GM13976 (cell line): ENCODE measurements at regions not wholly inside any gene's neighbourhood (a gene's known extent, or its start where the extent isn't known, plus 50 kb on each side); places are given as distances from the start of the nearest gene placed in this dataset.
"Not testable (repeated sequence)": the region's sequence is repeated elsewhere in the genome, so short reads cannot be mapped to it uniquely, and the experiment has no call there.

Source experiments
- DNase-seq: peaks from one replicate; pipeline ENCODE4 v3.0.0; 2012; ENCODE audit warnings: low spot score
- in situ Hi-C: fragments of 300-500 bp; cut with MboI; formaldehyde crosslinking; loops from one replicate; pipeline ENCODE4 v1.12.0; 2022; ENCODE audit warnings: low sequenced_read_pairs, mixed read lengths, inconsistent platforms; ENCODE audit not compliant: unreplicated experiment
- TF ChIP-seq, protein P1 (sequence below): IDR thresholded peaks from 2 replicates; pipeline ENCODE4 v1.5.1; 2012; ENCODE audit warnings: borderline replicate concordance, mild to moderate bottlenecking; ENCODE audit not compliant: insufficient read depth; ENCODE audit errors: extremely low read depth, missing control alignments, control extremely low read depth

DNA sequence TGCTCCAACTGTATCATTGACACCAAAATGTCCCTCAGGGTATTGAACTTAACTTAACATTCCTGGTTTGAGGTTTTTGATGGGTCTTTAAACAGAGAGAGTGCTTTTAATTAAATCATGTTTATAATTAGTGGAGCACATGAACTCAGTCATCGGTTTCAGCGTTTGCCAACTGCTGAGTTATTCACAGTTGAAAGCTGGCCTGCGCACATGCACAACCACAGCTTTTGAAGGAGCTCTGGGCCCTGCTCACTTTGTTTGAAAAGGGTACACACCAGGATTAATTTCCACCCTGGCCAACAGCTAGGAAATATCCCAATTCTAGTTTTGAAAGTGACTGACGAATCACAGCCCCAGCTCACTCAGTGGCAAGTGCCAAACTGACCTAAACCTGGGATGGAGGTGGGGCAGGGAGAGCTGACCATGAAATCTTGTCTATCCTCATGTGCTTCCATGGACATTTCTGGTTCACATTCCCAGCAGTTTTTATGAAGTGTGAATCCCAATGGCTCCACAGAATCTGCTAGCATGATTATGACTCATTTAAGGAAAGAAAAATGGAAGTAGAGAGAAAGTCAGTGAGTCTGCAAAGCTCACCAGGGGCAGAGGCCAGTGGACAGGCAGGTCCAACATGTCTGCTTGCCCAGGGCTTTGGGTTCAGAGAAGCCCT, 247.8 kb downstream of the FNDC1 start:
- no peak for DNase-seq
- TF ChIP-seq, protein P1, sequence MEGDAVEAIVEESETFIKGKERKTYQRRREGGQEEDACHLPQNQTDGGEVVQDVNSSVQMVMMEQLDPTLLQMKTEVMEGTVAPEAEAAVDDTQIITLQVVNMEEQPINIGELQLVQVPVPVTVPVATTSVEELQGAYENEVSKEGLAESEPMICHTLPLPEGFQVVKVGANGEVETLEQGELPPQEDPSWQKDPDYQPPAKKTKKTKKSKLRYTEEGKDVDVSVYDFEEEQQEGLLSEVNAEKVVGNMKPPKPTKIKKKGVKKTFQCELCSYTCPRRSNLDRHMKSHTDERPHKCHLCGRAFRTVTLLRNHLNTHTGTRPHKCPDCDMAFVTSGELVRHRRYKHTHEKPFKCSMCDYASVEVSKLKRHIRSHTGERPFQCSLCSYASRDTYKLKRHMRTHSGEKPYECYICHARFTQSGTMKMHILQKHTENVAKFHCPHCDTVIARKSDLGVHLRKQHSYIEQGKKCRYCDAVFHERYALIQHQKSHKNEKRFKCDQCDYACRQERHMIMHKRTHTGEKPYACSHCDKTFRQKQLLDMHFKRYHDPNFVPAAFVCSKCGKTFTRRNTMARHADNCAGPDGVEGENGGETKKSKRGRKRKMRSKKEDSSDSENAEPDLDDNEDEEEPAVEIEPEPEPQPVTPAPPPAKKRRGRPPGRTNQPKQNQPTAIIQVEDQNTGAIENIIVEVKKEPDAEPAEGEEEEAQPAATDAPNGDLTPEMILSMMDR: no peak
- in situ Hi-C loops: no loop called here

DNA sequence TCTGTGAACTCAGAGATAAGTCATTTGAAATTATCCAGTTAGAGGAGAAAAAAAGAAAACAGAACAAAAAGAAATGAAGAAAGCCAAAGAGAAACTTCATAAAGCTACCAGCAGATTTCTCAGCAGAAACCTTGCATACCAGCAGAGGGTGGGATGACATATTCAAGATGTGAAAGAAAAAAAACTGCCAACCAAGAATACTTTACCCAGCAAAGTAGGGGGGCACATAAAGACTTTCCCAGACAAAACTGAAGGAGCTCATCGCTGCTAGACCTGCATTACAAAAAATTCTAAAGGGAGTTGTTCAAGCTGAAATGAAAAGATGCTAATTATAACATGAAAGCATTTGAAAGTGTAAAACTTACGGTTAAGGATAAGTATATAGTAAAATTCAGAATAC, 246.3 kb downstream of the FNDC1 start:
- in situ Hi-C loops: no loop called here
- DNase-seq: no peak
- TF ChIP-seq, protein P1: no peak

DNA sequence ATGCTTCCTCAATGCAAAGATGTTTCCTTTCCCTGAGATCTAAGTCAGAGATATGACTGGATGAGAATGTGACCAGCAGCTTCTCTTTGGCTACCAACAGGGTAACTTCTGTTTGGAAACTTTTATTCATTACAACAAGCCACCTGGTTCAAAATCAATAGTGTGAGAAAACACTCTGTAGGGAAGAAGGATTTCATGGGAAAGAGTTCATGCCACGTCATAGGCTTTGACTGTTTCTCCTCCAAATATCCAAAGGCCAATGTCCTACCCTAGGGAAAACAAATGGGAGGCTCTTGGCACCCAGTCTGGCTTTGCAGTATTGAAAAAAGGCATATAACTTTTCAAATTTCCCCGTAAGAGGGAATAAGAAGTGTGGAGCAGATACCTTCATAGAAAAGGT, 245.5 kb downstream of the FNDC1 start:
- TF ChIP-seq, protein P1: no peak
- in situ Hi-C loops: no loop called here
- no peak for DNase-seq

DNA sequence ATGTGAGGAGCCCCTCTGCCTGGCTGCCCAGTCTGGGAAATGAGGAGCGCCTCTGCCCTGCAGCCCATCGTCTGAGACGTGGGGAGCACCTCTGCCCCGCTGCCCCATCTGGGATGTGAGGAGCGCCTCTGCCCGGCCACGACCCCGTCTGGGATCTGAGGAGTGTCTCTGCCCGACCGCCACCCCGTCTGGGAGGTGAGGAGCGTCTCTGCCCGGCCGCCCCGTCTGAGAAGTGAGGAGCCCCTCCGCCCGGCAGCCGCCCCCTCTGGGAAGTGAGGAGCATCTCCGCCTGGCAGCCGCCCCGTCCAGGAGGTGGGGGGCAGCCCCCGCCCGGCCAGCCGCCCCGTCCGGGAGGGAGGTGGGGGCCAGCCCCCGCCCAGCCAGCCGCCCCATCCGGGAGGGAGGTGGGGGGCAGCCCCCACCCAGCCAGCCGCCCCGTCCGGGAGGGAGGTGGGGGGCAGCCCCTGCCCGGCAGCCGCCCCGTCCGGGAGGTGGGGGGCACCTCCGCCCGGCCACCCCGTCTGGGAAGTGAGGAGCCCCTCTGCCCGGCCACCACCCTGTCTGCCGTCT, 238.1 kb downstream of the FNDC1 start:
- DNase-seq, in situ Hi-C loops: not testable (repeated sequence)

DNA sequence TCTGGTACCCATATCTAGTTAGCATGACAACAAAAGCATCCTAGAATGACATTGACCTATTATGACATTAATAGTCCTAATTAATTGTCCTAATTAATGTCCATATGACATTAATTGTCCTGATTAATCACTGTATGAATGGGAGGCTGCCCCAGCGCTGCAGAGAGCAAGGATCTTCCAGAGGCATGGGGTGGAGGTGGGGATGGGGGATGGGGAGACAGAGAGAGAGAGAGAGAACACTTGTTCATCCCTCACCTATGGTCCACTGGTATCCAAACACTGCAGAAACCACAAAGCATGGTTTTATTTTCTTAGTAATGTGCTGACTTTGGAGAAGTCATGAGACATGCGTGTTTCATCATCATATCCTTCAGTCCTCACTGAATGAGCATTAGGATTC, 235.1 kb downstream of the FNDC1 start:
- DNase-seq: no peak
- TF ChIP-seq, protein P1: no peak
- in situ Hi-C loops: no loop called here

DNA sequence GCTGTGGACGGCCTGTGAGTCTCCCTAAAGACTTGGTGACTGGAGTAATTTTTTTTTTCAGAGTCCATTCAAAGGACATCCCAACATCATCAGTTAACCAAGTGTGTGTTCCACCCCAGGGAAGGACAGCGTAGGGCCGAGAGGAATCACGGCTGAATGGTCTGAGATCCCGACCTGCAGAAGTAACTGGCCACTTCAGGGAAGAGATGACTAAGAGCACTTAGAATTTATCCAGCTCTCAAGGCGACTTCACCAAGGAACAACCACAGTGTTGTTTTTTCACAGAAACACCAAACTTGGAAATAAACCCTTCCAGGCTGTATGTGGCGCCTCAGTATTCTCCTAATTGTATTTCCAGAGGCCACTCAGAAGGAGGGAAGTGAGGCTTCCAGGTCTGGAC, 231.6 kb downstream of the FNDC1 start:
- TF ChIP-seq, protein P1: no peak
- DNase-seq: no peak
- in situ Hi-C loops: no loop called here

DNA sequence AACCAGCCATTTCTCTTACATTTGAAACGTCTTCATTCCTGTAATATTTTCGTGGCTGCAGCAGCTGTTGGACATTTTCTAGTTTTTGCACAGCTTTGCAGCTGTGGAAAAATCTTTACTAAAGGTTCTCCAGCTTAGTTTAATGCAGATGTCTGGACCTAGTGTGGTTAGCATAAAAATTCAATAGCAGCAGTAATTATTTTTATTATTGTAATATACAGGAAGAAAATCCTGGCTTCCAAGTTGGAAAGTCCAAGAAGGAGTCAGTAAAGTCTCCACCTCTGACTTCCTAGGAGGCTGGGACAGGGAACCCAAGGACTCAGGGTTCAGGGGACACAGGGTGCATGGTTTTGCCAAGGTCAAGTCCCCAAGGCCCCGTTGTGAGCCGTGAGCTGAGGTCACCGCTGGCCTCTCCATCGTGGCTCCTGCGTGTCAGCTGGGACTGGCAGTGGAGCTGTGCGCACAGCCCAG, 230.6 kb downstream of the FNDC1 start:
- in situ Hi-C loops: no loop called here
- TF ChIP-seq, protein P1: no peak
- no peak for DNase-seq
